HCT116 (cell line): ENCODE measurements at regions not wholly inside any gene's neighbourhood (a gene's known extent, or its start where the extent isn't known, plus 50 kb on each side); places are given as distances from the start of the nearest gene placed in this dataset.

Experiments used
- REST ChIP-seq: IDR thresholded peaks from 2 replicates; pipeline ENCODE4 v1.6.1; 2012; ENCODE audit warnings: low read depth
- YY1 ChIP-seq: IDR thresholded peaks from 2 replicates; pipeline ENCODE4 v1.6.1; 2011; ENCODE audit warnings: low read length, low read depth, moderate library complexity, mild to moderate bottlenecking; ENCODE audit not compliant: insufficient replicate concordance; ENCODE audit errors: extremely low read depth

- TF ChIP-seq YY1, result no peak
- no peak for TF ChIP-seq REST
Observed at GRCh38 chr2:234714711-234715110, 217.8 kb upstream of the ARL4C start.
